Brain microvascular endothelial cell (primary cell): ENCODE measurements at regions not wholly inside any gene's neighbourhood (a gene's known extent, or its start where the extent isn't known, plus 50 kb on each side); places are given as distances from the start of the nearest gene placed in this dataset.

ENCODE experiments used
- DNase-seq: peaks from one replicate; pipeline ENCODE4 v3.0.0-alpha.2; 2020
- H3K27ac ChIP-seq: fragments of 250-450 bp; sonication (Bioruptor Pico); 2 replicates; pipeline ENCODE4 v1.5.1; 2020; ENCODE audit warnings: mild to moderate bottlenecking, moderate library complexity
- H3K27me3 ChIP-seq: fragments of 250-450 bp; sonication (Bioruptor Pico); replicated peaks from 2 replicates; pipeline ENCODE4 v1.5.1; 2020; ENCODE audit warnings: mild to moderate bottlenecking
- H3K36me3 ChIP-seq: fragments of 250-450 bp; sonication (Bioruptor Pico); replicated peaks from 2 replicates; pipeline ENCODE4 v1.5.1; 2020; ENCODE audit warnings: mild to moderate bottlenecking
- H3K4me3 ChIP-seq: 2 replicates; pipeline ENCODE4 v1.5.1; 2011; ENCODE audit warnings: low read depth, mild to moderate bottlenecking, control low read depth, low read length, moderate library complexity
- CTCF ChIP-seq: IDR thresholded peaks from 2 replicates; pipeline ENCODE4 v1.5.1; 2011; ENCODE audit warnings: low read depth, mild to moderate bottlenecking, moderate library complexity, low read length, control low read depth, inconsistent platforms; ENCODE audit errors: missing control alignments
- in situ Hi-C: cut with HindIII; loops from 2 replicates; pipeline ENCODE4 v1.10.0; 2017; ENCODE audit warnings: low sequenced_read_pairs, low pct_ligation_motif_present

- Histone ChIP-seq H3K4me3 (no peak overlapping the region), H3K27me3 (no peaks in the 10 kb centered on the region), H3K36me3 (no peaks in the 10 kb centered on the region), H3K27ac (peak overlapping the region; percentile 98)
- in situ Hi-C loops = no loop called here
- TF ChIP-seq CTCF = peak; percentile 49
- DNase-seq = peak; percentile 98
Observed at GRCh38 chr12:65565601-65566560, 258.4 kb upstream of the HMGA2 start.

GRCh38 chr12:65566751-65567150 lies 257.5 kb upstream of the HMGA2 start:
- Histone ChIP-seq H3K27me3 (no peaks in the 10 kb centered on the region), H3K27ac (peak overlapping the region; percentile 98), H3K36me3 (no peaks in the 10 kb centered on the region), H3K4me3 (no peak overlapping the region)
- no peak for DNase-seq
- in situ Hi-C loops = no loop called here
- TF ChIP-seq CTCF = no peak

GRCh38 chr12:65567820-65568219 lies 256.5 kb upstream of the HMGA2 start:
- in situ Hi-C loops = no loop called here
- no peak for TF ChIP-seq CTCF
- H3K36me3 ChIP-seq = no peaks in the 10 kb centered on the region
- H3K4me3 ChIP-seq = no peak overlapping the region
- no peak for DNase-seq
- no peaks in the 10 kb centered on the region for H3K27me3 ChIP-seq
- peak overlapping the region; percentile 98 for H3K27ac ChIP-seq

GRCh38 chr12:65568517-65568916 lies 255.8 kb upstream of the HMGA2 start:
- Histone ChIP-seq H3K36me3 (no peaks in the 10 kb centered on the region), H3K27me3 (no peaks in the 10 kb centered on the region), H3K4me3 (no peak overlapping the region), H3K27ac (peak overlapping the region; percentile 98)
- TF ChIP-seq CTCF = no peak
- peak; percentile 96 for DNase-seq
- in situ Hi-C loops = no loop called here

GRCh38 chr12:65570451-65571130 lies 253.7 kb upstream of the HMGA2 start:
- Histone ChIP-seq H3K27ac (no peak overlapping the region), H3K27me3 (no peaks in the 10 kb centered on the region), H3K36me3 (no peaks in the 10 kb centered on the region), H3K4me3 (no peak overlapping the region)
- in situ Hi-C loops = no loop called here
- DNase-seq = no peak
- no peak for TF ChIP-seq CTCF
